HFF-Myc (cell line): ENCODE measurements at regions not wholly inside any gene's neighbourhood (a gene's known extent, or its start where the extent isn't known, plus 50 kb on each side); places are given as distances from the start of the nearest gene placed in this dataset.

Experiments used
- DNase-seq: peaks from one replicate; pipeline ENCODE4 v3.0.0-alpha.2; 2011; ENCODE audit warnings: low read depth; ENCODE audit errors: extremely low read depth
- H3K4me3 ChIP-seq: replicated peaks from 2 replicates; pipeline ENCODE4 v1.5.1; 2011; ENCODE audit warnings: low read depth, mild to moderate bottlenecking, control low read depth, low read length
- TF ChIP-seq, protein P1 (sequence below): IDR thresholded peaks from 2 replicates; pipeline ENCODE4 v1.5.1; 2012; ENCODE audit warnings: mild to moderate bottlenecking, low read depth, low read length, control low read depth; ENCODE audit errors: missing control alignments

DNA sequence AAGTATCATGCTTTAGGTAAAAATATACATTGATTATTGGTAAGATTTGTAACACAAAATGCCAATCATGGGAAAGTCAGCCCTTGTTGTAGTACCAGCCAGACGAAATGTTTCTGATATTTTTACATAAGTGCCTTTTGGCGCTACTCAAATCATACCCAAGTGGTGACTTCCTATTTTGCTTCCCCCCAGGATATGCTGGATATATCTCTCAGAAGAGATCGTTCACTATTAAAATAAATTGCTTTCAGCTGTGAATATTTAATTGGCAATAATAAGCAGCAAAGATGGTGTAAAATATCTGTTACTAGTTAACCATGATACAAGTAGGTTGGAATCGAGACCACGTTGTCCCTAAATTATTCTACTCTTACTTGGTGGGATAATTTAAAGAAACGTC is 909.2 kb upstream of the LRRN3 start:
- no peak overlapping the region for H3K4me3 ChIP-seq
- TF ChIP-seq, protein P1, sequence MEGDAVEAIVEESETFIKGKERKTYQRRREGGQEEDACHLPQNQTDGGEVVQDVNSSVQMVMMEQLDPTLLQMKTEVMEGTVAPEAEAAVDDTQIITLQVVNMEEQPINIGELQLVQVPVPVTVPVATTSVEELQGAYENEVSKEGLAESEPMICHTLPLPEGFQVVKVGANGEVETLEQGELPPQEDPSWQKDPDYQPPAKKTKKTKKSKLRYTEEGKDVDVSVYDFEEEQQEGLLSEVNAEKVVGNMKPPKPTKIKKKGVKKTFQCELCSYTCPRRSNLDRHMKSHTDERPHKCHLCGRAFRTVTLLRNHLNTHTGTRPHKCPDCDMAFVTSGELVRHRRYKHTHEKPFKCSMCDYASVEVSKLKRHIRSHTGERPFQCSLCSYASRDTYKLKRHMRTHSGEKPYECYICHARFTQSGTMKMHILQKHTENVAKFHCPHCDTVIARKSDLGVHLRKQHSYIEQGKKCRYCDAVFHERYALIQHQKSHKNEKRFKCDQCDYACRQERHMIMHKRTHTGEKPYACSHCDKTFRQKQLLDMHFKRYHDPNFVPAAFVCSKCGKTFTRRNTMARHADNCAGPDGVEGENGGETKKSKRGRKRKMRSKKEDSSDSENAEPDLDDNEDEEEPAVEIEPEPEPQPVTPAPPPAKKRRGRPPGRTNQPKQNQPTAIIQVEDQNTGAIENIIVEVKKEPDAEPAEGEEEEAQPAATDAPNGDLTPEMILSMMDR, result no peak
- DNase-seq, result no peak

- DNase-seq, result no peak
- TF ChIP-seq, protein P1, result no peak
- no peak overlapping the region for H3K4me3 ChIP-seq
Measured at GRCh38 chr7:110186334-110186733, 904.6 kb upstream of the LRRN3 start.

DNA sequence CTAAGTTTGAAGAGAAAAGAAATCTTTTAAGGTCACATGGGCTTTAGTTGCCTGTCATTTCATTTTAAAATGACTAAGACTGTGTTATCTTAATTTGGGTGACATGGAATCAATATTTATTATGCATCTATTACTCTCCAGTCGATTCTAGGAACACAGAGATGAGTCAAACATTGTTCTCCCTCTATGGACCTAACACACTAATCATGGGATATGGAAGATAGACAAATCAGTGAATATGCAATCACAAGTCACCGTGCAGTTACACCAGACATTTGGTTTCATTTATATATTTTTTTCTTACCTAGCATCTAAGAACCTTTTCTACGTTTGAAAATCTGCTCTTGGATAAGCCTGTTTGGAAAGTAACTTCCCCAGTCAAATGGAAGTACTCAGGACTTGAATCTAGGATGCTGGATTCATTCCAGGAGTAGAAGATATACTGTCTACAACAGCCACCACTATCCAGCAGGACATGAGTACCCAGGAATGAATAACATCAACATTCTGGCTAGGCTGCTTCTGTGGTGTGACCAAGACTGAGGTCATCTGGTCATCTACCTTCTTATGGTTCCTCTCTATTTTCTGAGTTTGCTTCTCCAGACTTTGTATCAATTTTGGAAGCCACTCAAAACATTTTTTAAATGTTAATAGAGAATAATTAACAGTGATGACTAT is 902.9 kb upstream of the LRRN3 start:
- TF ChIP-seq, protein P1, result no peak
- no peak overlapping the region for H3K4me3 ChIP-seq
- no peak for DNase-seq

GRCh38 chr7:110204527-110204926 is 886.4 kb upstream of the LRRN3 start:
- TF ChIP-seq, protein P1, result peak; percentile 11
- DNase-seq, result no peak
- no peak overlapping the region for H3K4me3 ChIP-seq

DNA sequence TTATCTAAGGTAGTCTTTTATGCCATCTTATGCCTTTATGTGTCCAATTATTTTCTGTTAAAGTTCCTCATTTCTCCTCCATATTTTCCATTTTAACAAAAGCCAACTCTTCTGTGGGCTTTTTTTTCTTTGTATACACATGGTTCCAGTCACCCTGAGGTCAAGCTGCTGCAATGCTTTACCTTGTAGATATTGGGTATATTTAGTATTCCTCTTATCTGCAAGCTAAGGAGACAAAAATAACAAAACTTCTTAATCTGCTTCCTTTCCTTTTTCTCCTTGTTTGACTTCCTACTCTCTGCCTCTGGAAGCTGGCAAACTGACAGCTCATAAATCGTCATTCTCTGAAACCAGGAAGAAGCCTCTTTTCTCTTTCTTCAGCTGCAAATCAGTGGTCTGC is 885.0 kb upstream of the LRRN3 start:
- TF ChIP-seq, protein P1, result no peak
- no peak overlapping the region for H3K4me3 ChIP-seq
- DNase-seq, result no peak

DNA sequence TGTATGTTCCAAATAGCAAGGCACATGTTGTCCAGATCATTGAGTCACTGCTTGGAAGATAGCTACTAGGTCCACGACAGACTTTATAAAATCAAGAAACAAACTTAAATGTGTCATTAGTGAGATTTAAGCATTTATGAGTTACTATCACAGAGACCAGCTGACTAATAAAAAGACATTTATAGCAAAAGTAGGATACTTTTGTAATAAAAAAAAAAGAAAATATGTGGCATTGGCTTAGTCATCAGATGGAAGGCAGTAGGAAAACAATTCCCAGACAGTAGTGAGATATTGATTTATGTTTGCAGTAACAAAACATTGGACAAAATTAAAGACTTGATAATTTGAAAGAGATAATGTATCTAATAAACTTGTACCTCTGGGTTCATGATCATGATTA is 881.0 kb upstream of the LRRN3 start:
- TF ChIP-seq, protein P1, result no peak
- no peak overlapping the region for H3K4me3 ChIP-seq
- DNase-seq, result no peak
